Fibroblast of lung (primary cell): ENCODE measurements at regions not wholly inside any gene's neighbourhood (a gene's known extent, or its start where the extent isn't known, plus 50 kb on each side); places are given as distances from the start of the nearest gene placed in this dataset.
"Not testable (repeated sequence)": the region's sequence is repeated elsewhere in the genome, so short reads cannot be mapped to it uniquely, and the experiment has no call there.

Experiments
- DNase-seq, 2 donors: peaks; one replicate each; pipeline versions ENCODE4 v3.0.0 to v3.0.0-alpha.2; 2010; ENCODE audit warnings: low read depth in 2 of 2
- H2AFZ ChIP-seq: 2 replicates; pipeline ENCODE4 v1.5.1; 2012; ENCODE audit warnings: low read length, control low read depth, inconsistent platforms
- H3K27ac ChIP-seq: 2 replicates; pipeline ENCODE4 v1.5.1; 2011; ENCODE audit warnings: low read length, control low read depth; ENCODE audit not compliant: insufficient read depth
- H3K27me3 ChIP-seq: 2 replicates; pipeline ENCODE4 v1.5.1; 2011; ENCODE audit warnings: mild to moderate bottlenecking, low read length; ENCODE audit not compliant: control insufficient read depth, insufficient read depth
- H3K36me3 ChIP-seq: 2 replicates; pipeline ENCODE4 v1.5.1; 2011; ENCODE audit warnings: low read length; ENCODE audit not compliant: control insufficient read depth, insufficient read depth
- H3K4me1 ChIP-seq: 2 replicates; pipeline ENCODE4 v1.5.1; 2011; ENCODE audit warnings: low read length; ENCODE audit not compliant: control insufficient read depth, insufficient read depth; ENCODE audit errors: extremely low read depth
- H3K4me2 ChIP-seq: 2 replicates; pipeline ENCODE4 v1.5.1; 2011; ENCODE audit warnings: low read length, control low read depth; ENCODE audit not compliant: insufficient read depth; ENCODE audit errors: extremely low read depth
- H3K4me3 ChIP-seq, 4 experiments: fragments of 200-600 bp in 1 of 4; sonication (generic) in 1 of 4; replicated peaks in 1 of 4; 2 replicates each; pipeline ENCODE4 v1.5.1; 2011 to 2016; ENCODE audit warnings: low read length in 4 of 4, low read depth in 3 of 4, mild to moderate bottlenecking in 3 of 4, control low read depth in 2 of 4, inconsistent platforms in 1 of 4, mixed read lengths in 1 of 4; ENCODE audit not compliant: insufficient read depth in 1 of 4; ENCODE audit errors: control extremely low read depth in 1 of 4
- H3K79me2 ChIP-seq: 2 replicates; pipeline ENCODE4 v1.5.1; 2012; ENCODE audit warnings: mild to moderate bottlenecking, low read length, inconsistent platforms; ENCODE audit not compliant: control insufficient read depth, insufficient read depth
- H3K9ac ChIP-seq: 2 replicates; pipeline ENCODE4 v1.5.1; 2011; ENCODE audit warnings: mild to moderate bottlenecking, low read length, control low read depth; ENCODE audit not compliant: insufficient read depth
- H3K9me3 ChIP-seq: 2 replicates; pipeline ENCODE4 v1.5.1; 2012; ENCODE audit warnings: low read depth, low read length; ENCODE audit not compliant: control insufficient read depth, insufficient read depth
- H4K20me1 ChIP-seq: 2 replicates; pipeline ENCODE4 v1.5.1; 2011; ENCODE audit warnings: low read length; ENCODE audit not compliant: control insufficient read depth, insufficient read depth; ENCODE audit errors: extremely low read depth
- EZH2 ChIP-seq: IDR thresholded peaks from 2 replicates; pipeline ENCODE4 v1.5.1; 2012; ENCODE audit warnings: low read length, control low read depth, mild to moderate bottlenecking; ENCODE audit errors: missing control alignments
- TF ChIP-seq, protein P1 (sequence below), 2 donors: IDR thresholded peaks in 1 of 2; conservative IDR thresholded peaks in 1 of 2; 1 replicate in 1 of 2; 2 replicates in 1 of 2; pipeline ENCODE4 v1.5.1; 2011 to 2012; ENCODE audit warnings: low read length in 2 of 2, control low read depth in 1 of 2, inconsistent platforms in 1 of 2, low read depth in 1 of 2, mild to moderate bottlenecking in 1 of 2

DNA sequence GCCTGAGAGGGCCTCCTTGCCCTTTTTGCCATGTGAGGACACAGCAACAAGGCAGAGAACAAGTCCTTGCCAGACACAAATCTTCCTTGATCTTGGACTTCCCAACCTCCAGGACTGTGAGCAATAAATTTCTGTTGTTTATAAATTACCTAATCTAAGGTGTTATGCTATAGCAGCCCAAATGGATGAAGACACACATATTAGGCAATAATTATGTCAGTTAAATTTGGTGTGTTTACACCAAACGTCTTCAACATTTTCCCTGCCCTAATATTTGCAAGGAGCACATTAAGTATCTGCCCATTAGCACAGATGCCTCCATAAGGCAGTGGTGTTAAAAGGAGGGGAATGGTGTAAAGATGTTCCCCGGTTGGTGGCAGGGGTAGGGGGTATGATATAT is 94.8 kb downstream of the ETS2 start:
- no peak overlapping the region for H3K4me2 ChIP-seq
- no peak overlapping the region for H3K27ac ChIP-seq
- no peaks in the 10 kb centered on the region for H3K9me3 ChIP-seq
- H3K9ac ChIP-seq = no peak overlapping the region
- no peak overlapping the region for H3K4me3 ChIP-seq
- TF ChIP-seq EZH2 = no peak
- TF ChIP-seq, protein P1, sequence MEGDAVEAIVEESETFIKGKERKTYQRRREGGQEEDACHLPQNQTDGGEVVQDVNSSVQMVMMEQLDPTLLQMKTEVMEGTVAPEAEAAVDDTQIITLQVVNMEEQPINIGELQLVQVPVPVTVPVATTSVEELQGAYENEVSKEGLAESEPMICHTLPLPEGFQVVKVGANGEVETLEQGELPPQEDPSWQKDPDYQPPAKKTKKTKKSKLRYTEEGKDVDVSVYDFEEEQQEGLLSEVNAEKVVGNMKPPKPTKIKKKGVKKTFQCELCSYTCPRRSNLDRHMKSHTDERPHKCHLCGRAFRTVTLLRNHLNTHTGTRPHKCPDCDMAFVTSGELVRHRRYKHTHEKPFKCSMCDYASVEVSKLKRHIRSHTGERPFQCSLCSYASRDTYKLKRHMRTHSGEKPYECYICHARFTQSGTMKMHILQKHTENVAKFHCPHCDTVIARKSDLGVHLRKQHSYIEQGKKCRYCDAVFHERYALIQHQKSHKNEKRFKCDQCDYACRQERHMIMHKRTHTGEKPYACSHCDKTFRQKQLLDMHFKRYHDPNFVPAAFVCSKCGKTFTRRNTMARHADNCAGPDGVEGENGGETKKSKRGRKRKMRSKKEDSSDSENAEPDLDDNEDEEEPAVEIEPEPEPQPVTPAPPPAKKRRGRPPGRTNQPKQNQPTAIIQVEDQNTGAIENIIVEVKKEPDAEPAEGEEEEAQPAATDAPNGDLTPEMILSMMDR (conservative IDR thresholded peaks at IDR 0.05 in 1 of 2, IDR thresholded peaks at IDR 0.05 in 1 of 2; ENCODE audit: low read depth in 1 of 2, low read length in 2 of 2) = no peak
- H2AFZ ChIP-seq = no peak overlapping the region
- H3K79me2 ChIP-seq = no peaks in the 10 kb centered on the region
- no peaks in the 10 kb centered on the region for H3K4me1 ChIP-seq
- no peaks in the 10 kb centered on the region for H3K27me3 ChIP-seq
- H4K20me1 ChIP-seq = no peaks in the 10 kb centered on the region
- no peaks in the 10 kb centered on the region for H3K36me3 ChIP-seq
- no peak for DNase-seq

- not testable (repeated sequence) for H3K4me1 ChIP-seq, H4K20me1 ChIP-seq, H3K4me3 ChIP-seq, H2AFZ ChIP-seq, H3K36me3 ChIP-seq, H3K79me2 ChIP-seq, H3K9me3 ChIP-seq, H3K27me3 ChIP-seq, H3K9ac ChIP-seq, DNase-seq, H3K27ac ChIP-seq, H3K4me2 ChIP-seq
These were observed 94.3 kb downstream of the ETS2 start for GRCh38 chr21:38899985-38900384.

DNA sequence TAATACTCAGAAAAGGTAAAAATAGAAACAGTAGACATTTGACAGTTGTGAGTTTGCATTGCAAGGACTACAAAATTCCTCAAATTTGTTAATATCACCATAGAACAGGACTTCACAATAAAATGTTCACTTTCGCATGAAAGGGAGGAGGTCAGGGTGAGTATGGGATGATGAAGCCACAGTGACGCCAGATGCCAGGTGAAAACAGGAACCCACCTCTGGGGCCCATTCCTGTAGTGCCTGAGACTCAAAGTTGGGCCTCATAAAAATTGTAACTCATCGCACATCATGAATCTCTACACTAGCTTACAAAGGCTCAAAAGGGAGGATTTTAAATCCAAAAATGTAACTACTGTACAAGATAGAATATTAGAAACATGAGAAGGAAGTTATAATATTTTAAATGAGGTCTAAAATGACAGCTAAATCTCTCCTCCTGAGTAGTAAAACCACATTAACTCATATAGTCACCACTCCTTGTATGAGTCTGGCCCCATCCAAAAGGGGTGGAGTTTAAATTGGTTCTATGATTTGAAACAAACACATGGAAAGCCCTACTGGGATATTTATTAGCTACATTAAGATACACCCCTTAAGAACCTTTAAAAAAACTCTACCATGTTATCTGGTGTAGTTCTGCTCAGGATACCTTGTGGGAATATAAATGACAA is 93.7 kb downstream of the ETS2 start:
- no peak overlapping the region for H3K9ac ChIP-seq
- no peak overlapping the region for H3K27ac ChIP-seq
- no peaks in the 10 kb centered on the region for H3K27me3 ChIP-seq
- H3K4me3 ChIP-seq = no peak overlapping the region
- H3K9me3 ChIP-seq = no peaks in the 10 kb centered on the region
- H4K20me1 ChIP-seq = no peaks in the 10 kb centered on the region
- no peak overlapping the region for H3K4me2 ChIP-seq
- TF ChIP-seq EZH2 = no peak
- TF ChIP-seq, protein P1 (conservative IDR thresholded peaks at IDR 0.05 in 1 of 2, IDR thresholded peaks at IDR 0.05 in 1 of 2; ENCODE audit: low read depth in 1 of 2, low read length in 2 of 2) = no peak
- no peaks in the 10 kb centered on the region for H3K36me3 ChIP-seq
- H3K79me2 ChIP-seq = no peaks in the 10 kb centered on the region
- no peak for DNase-seq
- no peak overlapping the region for H2AFZ ChIP-seq
- H3K4me1 ChIP-seq = no peaks in the 10 kb centered on the region
